ENCODE measurements at regions not wholly inside any gene's neighbourhood (a gene's known extent, or its start where the extent isn't known, plus 50 kb on each side); places are given as distances from the start of the nearest gene placed in this dataset.

GRCh38 chr13:65505941-65506340 lies 1724.2 kb downstream of the PCDH9 start (continued):
- TF ChIP-seq ARID4A (CRISPR knock-in tag; IDR thresholded peaks at IDR 0.05; ENCODE audit: borderline replicate concordance): no peak

GRCh38 chr13:65504213-65504612 lies 1725.9 kb downstream of the PCDH9 start:
- no peaks in the 10 kb centered on the region for H3K79me2 ChIP-seq (ENCODE audit: insufficient read depth, low read length)
- in situ Hi-C loops (cut with HindIII; ENCODE audit: extremely low pct_ligation_motif_present, low pct_unique_long_range_greater_than_20kb) (no loop called here), intact Hi-C loops (cut with micrococcal nuclease; ENCODE audit: unreplicated experiment) (no loop called here)
- H4K20me1 ChIP-seq (ENCODE audit: insufficient read depth, low read length): no peaks in the 10 kb centered on the region
- no peaks in the 10 kb centered on the region for H3K27me3 ChIP-seq (ENCODE audit: control insufficient read depth in 1 of 2, insufficient read depth in 2 of 2, low read length in 2 of 2)
- no peak overlapping the region for H2AFZ ChIP-seq (ENCODE audit: low read length)
- CTCF ChIA-PET (ENCODE audit: low intra/inter-chr PET ratio, low total read pairs): no interaction called here
- DNase-seq (ENCODE audit: low spot score) (no peak), ATAC-seq (no peak), FAIRE-seq (no peak)
- BruUV-seq (replicated peaks): no TSS peak
- H3K36me3 ChIP-seq (replicated peaks in 1 of 2; ENCODE audit: control insufficient read depth in 1 of 2, insufficient read depth in 2 of 2, low read length in 2 of 2): no peaks in the 10 kb centered on the region
- H3K4me2 ChIP-seq (ENCODE audit: low read depth, low read length): no peak overlapping the region
- no peaks in the 10 kb centered on the region for H3K4me1 ChIP-seq (ENCODE audit: insufficient read depth, low read length)
- no peak overlapping the region for H3K9ac ChIP-seq (ENCODE audit: insufficient read depth, low read depth, low read length)
- POLR2A ChIA-PET: no interaction called here
- no peak overlapping the region for H3K4me3 ChIP-seq (replicated peaks in 1 of 3; ENCODE audit: insufficient read depth in 1 of 3, low read depth in 2 of 3, low read length in 3 of 3)
- no peaks in the 10 kb centered on the region for H3K9me3 ChIP-seq (ENCODE audit: low read length)
- TF ChIP-seq TERF1 (CRISPR knock-in tag; IDR thresholded peaks at IDR 0.05) (no peak), CENPBD1 (CRISPR knock-in tag; IDR thresholded peaks at IDR 0.05; ENCODE audit: borderline replicate concordance, low read depth) (no peak), IRX3 (CRISPR knock-in tag; IDR thresholded peaks at IDR 0.05; ENCODE audit: borderline replicate concordance, low read depth) (no peak), ZNF580 (CRISPR knock-in tag; IDR thresholded peaks at IDR 0.05; ENCODE audit: borderline replicate concordance, low read depth) (no peak), CHCHD3 (CRISPR knock-in tag; IDR thresholded peaks at IDR 0.05) (no peak), TBX2 (CRISPR knock-in tag; IDR thresholded peaks at IDR 0.05; ENCODE audit: borderline replicate concordance) (no peak), ZFY (CRISPR knock-in tag; IDR thresholded peaks at IDR 0.05) (no peak)
- 0% methylated on average over 1 of the region's 1 CpG for WGBS (ENCODE audit: low lambda C conversion rate)
- H3K27ac ChIP-seq (ENCODE audit: extremely low read length, insufficient read depth, low read length): no peak overlapping the region
